Mammary epithelial cell (primary cell): ENCODE measurements at regions not wholly inside any gene's neighbourhood (a gene's known extent, or its start where the extent isn't known, plus 50 kb on each side); places are given as distances from the start of the nearest gene placed in this dataset.
A peak's percentile ranks its signal among the peaks of the same experiment; 100 is the strongest.

Experiments
- EZH2 ChIP-seq: IDR thresholded peaks from 2 replicates; pipeline ENCODE4 v1.6.1; 2012; ENCODE audit warnings: low read length, inconsistent platforms, borderline replicate concordance
- TF ChIP-seq, protein P1 (sequence below), 2 donors: IDR thresholded peaks in 1 of 2; conservative IDR thresholded peaks in 1 of 2; 2 replicates each; pipeline ENCODE4 v1.5.1; 2011 to 2012; ENCODE audit warnings: inconsistent platforms in 2 of 2, low read length in 2 of 2, mild to moderate bottlenecking in 2 of 2, control low read depth in 1 of 2, low read depth in 1 of 2; ENCODE audit not compliant: insufficient read depth in 1 of 2; ENCODE audit errors: extremely low read depth in 1 of 2

DNA sequence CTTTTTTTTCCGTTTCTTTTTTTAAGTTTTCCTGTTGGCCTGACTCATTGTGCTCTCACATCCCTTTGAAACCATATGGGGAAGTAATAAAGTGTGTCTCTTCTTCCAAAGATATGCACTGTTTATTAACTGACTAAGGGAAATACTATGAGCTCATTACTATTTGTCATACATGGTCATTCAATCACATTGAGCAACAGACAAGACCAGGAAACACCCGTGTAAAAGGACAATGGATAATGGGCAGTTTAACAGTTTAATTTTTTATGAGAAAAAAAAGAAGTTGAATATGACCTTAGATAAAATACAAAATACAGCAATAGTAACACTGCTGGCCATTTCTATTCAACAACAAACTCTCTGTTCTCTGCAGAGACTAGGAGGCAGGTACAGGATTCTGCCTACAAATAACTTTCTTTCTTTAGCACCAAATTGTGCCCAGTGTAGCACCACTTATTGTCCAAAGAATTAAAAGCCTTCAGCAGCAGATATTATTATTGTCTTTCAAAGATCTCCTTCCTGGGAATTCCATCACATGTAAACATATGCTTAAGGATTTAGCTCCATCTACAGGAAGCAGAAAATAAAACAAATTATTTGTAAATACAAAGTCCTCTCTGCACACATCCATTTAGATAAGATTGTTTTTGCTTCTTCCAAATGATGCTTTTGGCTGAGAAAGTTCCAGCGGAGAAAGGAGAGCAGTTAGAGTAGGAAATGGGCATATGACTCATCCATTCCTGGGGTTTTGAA, 55.0 kb upstream of the AKR1E2 start:
- TF ChIP-seq, protein P1, sequence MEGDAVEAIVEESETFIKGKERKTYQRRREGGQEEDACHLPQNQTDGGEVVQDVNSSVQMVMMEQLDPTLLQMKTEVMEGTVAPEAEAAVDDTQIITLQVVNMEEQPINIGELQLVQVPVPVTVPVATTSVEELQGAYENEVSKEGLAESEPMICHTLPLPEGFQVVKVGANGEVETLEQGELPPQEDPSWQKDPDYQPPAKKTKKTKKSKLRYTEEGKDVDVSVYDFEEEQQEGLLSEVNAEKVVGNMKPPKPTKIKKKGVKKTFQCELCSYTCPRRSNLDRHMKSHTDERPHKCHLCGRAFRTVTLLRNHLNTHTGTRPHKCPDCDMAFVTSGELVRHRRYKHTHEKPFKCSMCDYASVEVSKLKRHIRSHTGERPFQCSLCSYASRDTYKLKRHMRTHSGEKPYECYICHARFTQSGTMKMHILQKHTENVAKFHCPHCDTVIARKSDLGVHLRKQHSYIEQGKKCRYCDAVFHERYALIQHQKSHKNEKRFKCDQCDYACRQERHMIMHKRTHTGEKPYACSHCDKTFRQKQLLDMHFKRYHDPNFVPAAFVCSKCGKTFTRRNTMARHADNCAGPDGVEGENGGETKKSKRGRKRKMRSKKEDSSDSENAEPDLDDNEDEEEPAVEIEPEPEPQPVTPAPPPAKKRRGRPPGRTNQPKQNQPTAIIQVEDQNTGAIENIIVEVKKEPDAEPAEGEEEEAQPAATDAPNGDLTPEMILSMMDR (conservative IDR thresholded peaks at IDR 0.05 in 1 of 2, IDR thresholded peaks at IDR 0.05 in 1 of 2; ENCODE audit: extremely low read depth in 1 of 2, insufficient read depth in 1 of 2, low read depth in 1 of 2, low read length in 2 of 2) = peak in 1 of 2 donors; percentile 43
- TF ChIP-seq EZH2 = no peak
